Vagina (tissue), 2 donors: ENCODE measurements at regions not wholly inside any gene's neighbourhood (a gene's known extent, or its start where the extent isn't known, plus 50 kb on each side); places are given as distances from the start of the nearest gene placed in this dataset.

Source experiments
- CTCF ChIP-seq, 3 experiments: fragments of 450-650 bp in 2 of 3; fragments of 200-600 bp in 1 of 3; sonication (generic) in 1 of 3; IDR thresholded peaks; one replicate each; pipeline ENCODE4 v1.5.1; 2017 to 2019; ENCODE audit warnings: antibody characterized with exemption in 3 of 3, mild to moderate bottlenecking in 2 of 3, moderate library complexity in 2 of 3
- POLR2A ChIP-seq, 2 donors: fragments of 450-650 bp; IDR thresholded peaks; one replicate each; pipeline ENCODE4 v1.6.1; 2017; ENCODE audit warnings: antibody characterized with exemption in 2 of 2, mild to moderate bottlenecking in 2 of 2, moderate library complexity in 2 of 2

DNA sequence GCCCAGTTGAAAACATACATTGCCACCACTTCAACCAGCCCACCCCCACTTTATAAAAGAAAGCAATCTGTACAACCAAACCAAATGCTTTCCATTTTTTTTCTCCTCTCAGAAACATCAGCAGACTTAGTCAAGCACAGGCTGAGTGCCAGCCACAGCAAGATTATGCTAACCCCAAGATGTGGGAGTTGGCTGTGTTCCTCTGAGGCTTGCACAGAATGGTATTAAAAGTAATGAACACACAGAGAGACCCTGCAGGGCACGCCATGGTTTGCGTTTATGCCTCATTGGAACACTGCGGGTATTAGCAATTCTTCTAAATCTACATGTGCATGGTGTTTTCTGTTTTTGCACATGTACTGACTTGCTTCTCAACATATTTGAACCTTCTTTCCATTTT, 419.9 kb upstream of the GRAMD2B start:
- TF ChIP-seq CTCF (IDR thresholded peaks at IDR 0.05), result no peak
- TF ChIP-seq POLR2A (IDR thresholded peaks at IDR 0.05), result no peak
